Osteoblast (primary cell): ENCODE measurements at regions not wholly inside any gene's neighbourhood (a gene's known extent, or its start where the extent isn't known, plus 50 kb on each side); places are given as distances from the start of the nearest gene placed in this dataset.

ENCODE experiments used
- DNase-seq: peaks from one replicate; pipeline ENCODE4 v3.0.0; 2011; ENCODE audit warnings: low spot score, mixed read lengths; ENCODE audit not compliant: insufficient read length; ENCODE audit errors: missing footprints
- H2AFZ ChIP-seq: 2 replicates; pipeline ENCODE4 v1.6.0; 2011; ENCODE audit warnings: mild to moderate bottlenecking, low read length
- H3K27ac ChIP-seq: 2 replicates; pipeline ENCODE4 v1.5.1; 2011; ENCODE audit warnings: mild to moderate bottlenecking, low read depth, low read length, moderate library complexity
- H3K27me3 ChIP-seq: 2 replicates; pipeline ENCODE4 v1.6.0; 2012; ENCODE audit warnings: mild to moderate bottlenecking, control low read depth, inconsistent platforms, low read length, moderate library complexity; ENCODE audit not compliant: insufficient read depth
- H3K36me3 ChIP-seq: 2 replicates; pipeline ENCODE4 v1.5.1; 2011; ENCODE audit warnings: mild to moderate bottlenecking, low read length, control low read depth, moderate library complexity; ENCODE audit not compliant: insufficient read depth
- H3K4me1 ChIP-seq: 2 replicates; pipeline ENCODE4 v1.5.1; 2011; ENCODE audit warnings: mild to moderate bottlenecking, low read length, control low read depth, moderate library complexity; ENCODE audit not compliant: insufficient read depth
- H3K4me2 ChIP-seq: 2 replicates; pipeline ENCODE4 v1.6.0; 2011; ENCODE audit warnings: mild to moderate bottlenecking, low read length; ENCODE audit not compliant: insufficient read depth
- H3K4me3 ChIP-seq: fragments of 200-600 bp; sonication (generic); 3 replicates; pipeline ENCODE4 v1.5.1; 2012; ENCODE audit warnings: mild to moderate bottlenecking, low read length, inconsistent platforms; ENCODE audit not compliant: insufficient read depth
- H3K79me2 ChIP-seq: 2 replicates; pipeline ENCODE4 v1.6.0; 2012; ENCODE audit warnings: mild to moderate bottlenecking, low read length, control low read depth, inconsistent platforms; ENCODE audit not compliant: insufficient read depth
- H3K9me3 ChIP-seq: 2 replicates; pipeline ENCODE4 v1.5.1; 2011; ENCODE audit warnings: low read depth, low read length, control low read depth
- H4K20me1 ChIP-seq: 2 replicates; pipeline ENCODE4 v1.6.0; 2012; ENCODE audit warnings: mild to moderate bottlenecking, low read length, control low read depth; ENCODE audit not compliant: insufficient read depth
- CTCF ChIP-seq: IDR thresholded peaks from 2 replicates; pipeline ENCODE4 v1.5.1; 2011; ENCODE audit warnings: mild to moderate bottlenecking, low read depth, low read length, moderate library complexity; ENCODE audit errors: extremely low read depth

- peak overlapping the region; percentile 45 for H3K4me3 ChIP-seq
- H3K9me3 ChIP-seq = no peaks in the 10 kb centered on the region
- no peak for TF ChIP-seq CTCF
- peaks cover 13% of the 10 kb centered on the region for H3K4me1 ChIP-seq
- H3K27ac ChIP-seq = no peak overlapping the region
- no peaks in the 10 kb centered on the region for H3K79me2 ChIP-seq
- H3K4me2 ChIP-seq = peak overlapping the region; percentile 62
- no peaks in the 10 kb centered on the region for H3K36me3 ChIP-seq
- H2AFZ ChIP-seq = peak overlapping the region; percentile 29
- peak; percentile 94 for DNase-seq
- H3K27me3 ChIP-seq = no peaks in the 10 kb centered on the region
- peaks cover 20% of the 10 kb centered on the region for H4K20me1 ChIP-seq
Measured at GRCh38 chr16:85436207-85436606, 176.9 kb upstream of the GSE1 start.

GRCh38 chr16:85436636-85437165 is 176.4 kb upstream of the GSE1 start:
- TF ChIP-seq CTCF = no peak
- Histone ChIP-seq H3K4me1 (peaks cover 13% of the 10 kb centered on the region), H2AFZ (peak overlapping the region; percentile 29), H4K20me1 (peaks cover 20% of the 10 kb centered on the region), H3K36me3 (no peaks in the 10 kb centered on the region), H3K4me2 (peak overlapping the region; percentile 62), H3K9me3 (no peaks in the 10 kb centered on the region), H3K27me3 (no peaks in the 10 kb centered on the region), H3K79me2 (no peaks in the 10 kb centered on the region), H3K4me3 (peak overlapping the region; percentile 45), H3K27ac (no peak overlapping the region)
- DNase-seq = peak; percentile 91

- no peak overlapping the region for H3K27ac ChIP-seq
- H3K36me3 ChIP-seq = no peaks in the 10 kb centered on the region
- peaks cover 13% of the 10 kb centered on the region for H3K4me1 ChIP-seq
- no peaks in the 10 kb centered on the region for H3K27me3 ChIP-seq
- no peaks in the 10 kb centered on the region for H3K9me3 ChIP-seq
- peak; percentile 89 for DNase-seq
- H3K4me3 ChIP-seq = peak overlapping the region; percentile 45
- no peak for TF ChIP-seq CTCF
- H2AFZ ChIP-seq = no peak overlapping the region
- H4K20me1 ChIP-seq = peaks cover 22% of the 10 kb centered on the region
- no peak overlapping the region for H3K4me2 ChIP-seq
- no peaks in the 10 kb centered on the region for H3K79me2 ChIP-seq
Measured at GRCh38 chr16:85437166-85438052, 175.7 kb upstream of the GSE1 start.

- no peak for TF ChIP-seq CTCF
Measured at GRCh38 chr16:85438981-85439685, 174.0 kb upstream of the GSE1 start.

More at GRCh38 chr16:85438981-85439685, 174.0 kb upstream of the GSE1 start:
- H3K4me2 ChIP-seq = no peak overlapping the region
- no peaks in the 10 kb centered on the region for H3K27me3 ChIP-seq
- H3K36me3 ChIP-seq = no peaks in the 10 kb centered on the region
- no peak for DNase-seq
- H3K27ac ChIP-seq = no peak overlapping the region
- peaks cover 19% of the 10 kb centered on the region for H4K20me1 ChIP-seq
- H3K79me2 ChIP-seq = no peaks in the 10 kb centered on the region
- H3K4me3 ChIP-seq = no peak overlapping the region
- H2AFZ ChIP-seq = no peak overlapping the region
- H3K4me1 ChIP-seq = peaks cover 13% of the 10 kb centered on the region
- no peaks in the 10 kb centered on the region for H3K9me3 ChIP-seq
